ENCODE measurements at regions not wholly inside any gene's neighbourhood (a gene's known extent, or its start where the extent isn't known, plus 50 kb on each side); places are given as distances from the start of the nearest gene placed in this dataset.
"Not testable (repeated sequence)": the region's sequence is repeated elsewhere in the genome, so short reads cannot be mapped to it uniquely, and the experiment has no call there.

DNA sequence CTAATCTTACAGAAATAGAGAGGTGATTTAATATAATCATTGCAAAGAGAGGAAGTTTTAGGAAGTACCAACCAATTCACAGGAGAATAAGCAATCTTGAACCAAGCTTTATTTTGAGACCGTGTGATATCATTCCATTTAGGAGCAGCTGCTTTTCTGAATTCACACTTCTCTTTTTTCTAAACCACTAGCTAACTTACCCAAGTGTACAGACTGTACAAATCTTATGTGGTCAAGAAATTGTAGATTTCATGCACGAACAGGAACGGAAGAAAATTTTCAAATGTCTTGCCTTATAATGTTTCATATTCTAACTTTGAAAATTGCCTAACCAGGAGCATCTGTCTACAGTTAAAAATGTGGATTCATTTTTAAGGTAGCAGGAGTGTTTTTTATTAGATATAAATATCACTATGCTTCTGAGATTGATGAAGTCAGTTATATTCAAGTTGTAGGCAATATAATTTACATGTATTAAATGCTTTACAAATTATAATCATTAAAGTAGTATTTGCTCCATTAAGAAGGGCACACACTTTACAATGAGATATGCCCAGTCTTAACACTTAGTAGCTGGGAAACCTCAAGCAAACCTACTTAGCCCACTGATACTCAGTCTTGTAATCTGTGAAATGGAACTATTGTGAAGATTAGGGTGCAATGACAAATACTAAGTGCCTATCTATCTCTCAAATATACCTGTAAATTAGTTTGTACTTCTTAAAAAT is 86.7 kb upstream of the FOXN2 start:
- no peak for DNase-seq

DNA sequence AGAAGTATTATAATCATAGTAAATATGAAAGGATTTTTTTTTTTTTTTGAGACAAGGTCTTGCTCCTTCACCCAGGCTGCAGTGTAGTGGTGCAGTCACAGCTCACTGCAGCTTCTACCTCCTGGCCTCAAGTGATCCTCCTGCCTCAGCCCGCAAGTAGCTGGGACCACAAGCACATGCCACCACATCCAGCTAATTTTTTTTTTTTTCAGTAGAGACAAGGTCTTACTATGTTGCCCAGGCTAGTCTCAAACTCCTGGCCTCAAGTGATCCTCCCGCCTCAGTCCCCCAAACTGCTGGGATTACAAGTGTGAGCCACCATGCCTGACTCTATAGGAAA is 86.2 kb upstream of the FOXN2 start:
- no peak for DNase-seq

GRCh38 chr2:48229063-48229462 is 85.4 kb upstream of the FOXN2 start:
- DNase-seq = no peak

GRCh38 chr2:48230834-48231233 is 83.6 kb upstream of the FOXN2 start:
- DNase-seq = no peak

DNA sequence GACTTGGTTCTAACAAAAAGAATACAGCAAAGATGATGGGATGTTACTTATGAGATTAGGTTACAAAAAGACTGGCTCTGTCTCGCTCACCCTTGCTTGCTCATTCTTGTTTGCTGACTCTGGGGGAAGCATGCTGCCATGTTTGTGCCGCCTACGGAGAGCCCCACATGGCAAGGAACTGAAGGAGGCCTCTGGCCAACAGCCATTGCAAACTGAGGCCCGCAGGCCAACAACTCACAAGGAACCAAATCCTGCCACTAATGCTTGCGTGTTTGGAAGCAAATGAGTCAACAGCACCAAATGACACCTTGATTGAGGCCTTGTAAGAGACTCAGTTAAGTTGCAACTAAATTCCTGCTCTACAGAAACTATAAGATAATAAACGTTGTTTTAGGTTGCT is 82.1 kb upstream of the FOXN2 start:
- no peak for DNase-seq

- no peak for DNase-seq
Measured at GRCh38 chr2:48233005-48233404, 81.5 kb upstream of the FOXN2 start.

DNA sequence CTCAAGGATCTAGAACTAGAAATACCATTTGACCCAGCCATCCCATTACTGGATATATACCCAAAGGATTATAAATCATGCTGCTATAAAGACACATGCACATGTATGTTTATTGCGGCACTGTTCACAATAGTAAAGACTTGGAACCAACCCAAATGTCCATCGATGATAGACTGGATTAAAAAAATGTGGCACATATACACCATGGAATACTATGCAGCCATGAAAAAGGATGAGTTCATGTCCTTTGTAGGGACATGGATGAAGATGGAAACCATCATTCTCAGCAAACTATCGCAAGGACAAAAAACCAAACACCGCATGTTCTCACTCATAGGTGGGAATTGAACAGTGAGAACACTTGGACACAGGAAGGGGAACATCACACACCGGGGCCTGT is 80.7 kb upstream of the FOXN2 start:
- not testable (repeated sequence) for DNase-seq

DNA sequence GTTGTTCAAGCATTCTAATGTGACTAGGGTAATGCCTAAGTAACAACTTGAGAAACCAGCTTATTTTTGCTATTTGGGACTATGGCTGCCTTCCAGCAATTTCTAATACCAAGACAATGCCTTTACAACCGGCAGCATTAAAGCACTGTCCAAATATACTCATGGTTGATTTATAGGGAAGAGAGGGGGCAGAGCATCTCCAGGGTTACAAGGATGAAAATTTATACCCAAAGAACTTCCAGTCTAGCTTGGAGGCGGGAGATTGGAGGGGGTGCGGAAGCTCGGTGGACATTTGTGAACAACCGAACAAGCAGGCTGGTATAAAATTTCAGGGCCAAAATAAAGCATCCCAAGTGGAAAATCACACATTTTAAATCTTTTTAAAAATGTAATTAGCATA is 79.4 kb upstream of the FOXN2 start:
- no peak for DNase-seq

DNA sequence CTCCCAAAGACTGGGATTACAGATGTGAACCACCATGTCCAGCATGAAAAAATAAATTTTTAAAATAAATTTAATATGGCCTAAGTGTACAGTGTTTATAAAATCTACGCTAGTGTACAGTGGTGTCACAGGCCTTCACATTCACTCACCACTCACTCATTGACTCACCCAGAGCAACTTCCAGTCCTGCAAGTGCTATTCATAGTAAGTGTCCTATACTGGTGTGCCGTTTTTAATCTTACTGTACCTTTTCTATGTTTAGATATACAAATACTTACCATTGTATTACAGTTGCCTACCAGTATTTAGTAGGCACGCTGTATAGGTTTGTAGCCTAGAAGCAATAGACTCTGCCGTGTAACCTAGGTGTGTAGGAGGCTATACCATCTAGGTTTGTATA is 76.1 kb upstream of the FOXN2 start:
- DNase-seq = no peak

- DNase-seq = no peak
Measured at GRCh38 chr2:48240912-48241311, 73.6 kb upstream of the FOXN2 start.

- DNase-seq = no peak
Measured at GRCh38 chr2:48247206-48247605, 67.3 kb upstream of the FOXN2 start.

DNA sequence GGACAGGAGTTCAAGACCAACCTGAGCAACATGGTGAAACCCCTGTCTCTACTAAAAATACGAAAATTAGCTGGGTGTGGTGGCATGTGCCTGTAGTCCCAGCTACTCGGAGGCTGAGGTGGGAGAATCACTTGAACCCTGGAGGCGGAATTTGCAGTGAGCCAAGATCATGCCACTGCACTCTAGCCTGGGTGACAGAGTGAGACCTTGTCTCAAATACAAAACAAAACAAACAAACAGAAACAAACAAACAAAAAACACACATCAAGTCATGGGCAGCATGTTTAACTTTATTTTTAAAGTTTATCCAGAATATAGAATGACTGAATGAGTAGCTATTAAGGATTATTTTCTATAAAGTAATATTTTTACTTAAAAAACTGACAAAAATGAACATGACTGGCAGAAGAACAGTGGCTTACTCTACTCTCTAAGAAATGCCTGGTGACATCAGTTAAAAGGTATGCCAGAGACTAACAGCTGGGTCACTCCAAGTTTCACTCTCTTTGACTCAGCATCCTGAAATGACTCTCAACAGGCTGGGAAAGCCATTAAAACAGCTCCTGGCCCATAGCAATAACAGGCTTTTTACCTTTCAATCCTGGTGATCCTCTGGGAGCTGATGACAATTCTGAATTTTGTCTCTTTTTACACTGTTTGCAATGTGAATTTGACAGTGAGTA is 66.1 kb upstream of the FOXN2 start:
- DNase-seq = no peak

DNA sequence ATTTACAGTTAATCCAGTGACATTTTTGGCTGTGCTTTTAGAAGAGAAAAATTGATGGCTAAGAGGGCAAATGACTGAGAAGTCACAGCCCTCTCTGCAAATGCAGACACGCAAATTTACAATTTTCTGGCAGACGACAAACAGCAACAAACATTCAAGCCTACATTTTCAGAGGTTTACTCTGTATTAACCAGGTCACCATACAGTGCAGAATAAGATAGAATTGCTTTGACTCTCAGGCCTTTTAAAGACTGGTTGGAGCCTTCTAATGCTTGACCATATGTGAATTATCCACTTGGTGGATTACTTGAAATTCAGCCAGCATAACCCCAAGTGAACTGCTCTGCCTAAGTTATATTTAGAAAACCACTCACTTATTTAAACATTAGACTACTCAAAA is 65.5 kb upstream of the FOXN2 start:
- DNase-seq = no peak

- DNase-seq = no peak
Measured at GRCh38 chr2:48249631-48250473, 64.6 kb upstream of the FOXN2 start.

DNA sequence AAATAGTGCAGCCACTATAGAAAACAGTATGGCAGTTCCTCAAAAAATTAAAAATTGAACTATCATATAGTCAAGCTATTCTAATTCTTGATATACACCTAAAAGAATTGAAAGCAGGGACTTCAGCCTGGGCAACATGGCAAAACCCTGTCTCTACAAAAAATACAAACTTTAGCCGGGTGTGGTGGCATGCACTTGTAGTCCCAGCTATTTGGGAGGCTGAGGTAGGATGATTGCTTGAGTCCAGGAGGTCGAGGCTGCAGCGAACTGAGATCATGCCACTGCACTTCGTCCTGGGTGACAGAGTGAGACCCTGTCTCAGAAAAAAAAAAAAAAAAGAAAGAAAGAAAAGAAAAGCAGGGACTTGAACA is 64.0 kb upstream of the FOXN2 start:
- no peak for DNase-seq

GRCh38 chr2:48250943-48251342 is 63.5 kb upstream of the FOXN2 start:
- DNase-seq = no peak

- DNase-seq = no peak
Measured at GRCh38 chr2:48251437-48252148, 62.9 kb upstream of the FOXN2 start.

GRCh38 chr2:48253301-48253700 is 61.2 kb upstream of the FOXN2 start:
- no peak for DNase-seq

GRCh38 chr2:48254839-48255238 is 59.6 kb upstream of the FOXN2 start:
- no peak for DNase-seq

DNA sequence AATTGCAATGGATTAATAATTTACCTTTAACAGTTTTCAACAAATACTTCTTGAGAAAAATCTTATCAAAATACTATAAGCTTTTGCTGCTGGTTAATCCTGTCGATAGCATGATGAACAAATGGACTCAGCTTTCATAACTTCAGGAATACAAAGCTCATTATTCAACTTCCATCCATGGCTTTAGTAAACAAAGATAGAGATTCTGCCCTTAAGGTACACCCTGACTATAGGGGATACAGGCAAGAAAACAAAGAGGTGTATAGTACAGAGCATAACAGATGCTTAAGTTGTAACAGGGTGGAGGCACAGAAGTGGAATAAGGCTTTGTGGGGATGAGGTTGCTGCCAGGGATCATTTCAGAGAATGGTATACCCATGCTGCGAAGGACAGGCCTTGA is 57.0 kb upstream of the FOXN2 start:
- DNase-seq = no peak

DNA sequence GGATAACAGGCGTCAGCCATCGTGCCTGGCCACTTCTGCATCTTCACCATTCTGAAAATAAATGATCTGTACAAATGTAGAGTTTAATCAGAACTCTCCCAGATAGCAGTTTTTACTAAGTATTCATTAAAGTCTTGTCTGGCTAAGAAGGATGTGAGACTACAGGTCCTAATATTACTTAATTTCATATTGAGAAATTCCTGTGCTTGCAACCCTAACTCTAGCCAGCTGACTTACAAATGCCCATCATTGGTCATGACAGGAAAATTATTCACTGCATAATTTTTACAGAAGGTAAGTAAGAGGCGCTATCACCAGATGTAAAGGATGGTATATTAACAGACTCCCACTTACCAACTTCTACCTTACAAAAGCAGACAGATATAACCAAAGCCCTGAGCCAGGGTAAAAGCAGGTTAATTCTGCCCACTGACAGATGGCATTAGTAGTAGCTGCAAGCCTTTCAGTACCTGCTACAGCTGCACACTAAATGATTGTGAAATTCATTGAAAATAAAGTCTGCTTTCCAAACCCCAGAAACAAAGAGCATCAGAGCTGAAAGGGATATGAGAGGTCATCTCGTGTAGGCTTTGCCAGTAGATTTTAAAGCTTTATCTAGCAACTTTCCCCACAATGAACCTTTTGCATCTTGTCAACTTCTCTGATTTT is 55.9 kb upstream of the FOXN2 start:
- DNase-seq = no peak

DNA sequence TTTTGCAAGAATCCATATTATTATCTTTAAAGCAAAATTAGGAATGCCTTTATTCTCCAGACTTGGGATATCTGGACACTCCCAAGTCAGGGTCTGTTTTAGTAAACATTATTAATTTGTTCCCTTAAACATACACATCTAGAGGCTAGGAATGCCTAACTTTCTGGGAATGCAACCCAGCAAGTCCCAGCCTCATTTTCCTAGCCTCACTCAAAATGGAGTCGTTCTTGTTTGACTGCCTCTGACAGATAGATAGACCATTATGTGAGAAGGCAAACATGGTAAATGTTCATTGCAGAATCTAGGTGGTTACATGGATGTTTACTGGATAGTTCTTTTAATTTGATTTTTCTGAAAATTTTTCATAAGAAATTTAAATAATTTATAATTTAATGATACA is 54.7 kb upstream of the FOXN2 start:
- no peak for DNase-seq

Measured in occipital lobe (tissue), 1 donor.